Type B pancreatic cell (in vitro differentiated cells): ENCODE measurements at regions not wholly inside any gene's neighbourhood (a gene's known extent, or its start where the extent isn't known, plus 50 kb on each side); places are given as distances from the start of the nearest gene placed in this dataset.

Source experiments
- DNase-seq: peaks from one replicate; pipeline ENCODE4 v3.0.0; 2021; ENCODE audit warnings: mixed read lengths; ENCODE audit not compliant: unreplicated experiment; ENCODE audit errors: extremely low spot score
- H3K27ac Mint-ChIP-seq: 2 replicates; pipeline ENCODE4 v1.8.0; 2021; ENCODE audit warnings: mild to moderate bottlenecking, mixed read lengths
- H3K27me3 Mint-ChIP-seq: 2 replicates; pipeline ENCODE4 v1.8.0; 2021; ENCODE audit warnings: mixed read lengths
- H3K36me3 Mint-ChIP-seq: 2 replicates; pipeline ENCODE4 v1.8.0; 2021; ENCODE audit warnings: mixed read lengths
- H3K4me1 Mint-ChIP-seq: one replicate; pipeline ENCODE4 v1.8.0; 2021; ENCODE audit warnings: mixed read lengths; ENCODE audit not compliant: unreplicated experiment
- H3K4me3 Mint-ChIP-seq: 2 replicates; pipeline ENCODE4 v1.8.0; 2021; ENCODE audit warnings: mild to moderate bottlenecking, mixed read lengths
- H3K9me3 Mint-ChIP-seq: 2 replicates; pipeline ENCODE4 v1.8.0; 2021; ENCODE audit warnings: mixed read lengths
- CTCF ChIP-seq: fragments of 200-600 bp; sonication (generic); conservative IDR thresholded peaks from 2 replicates; pipeline ENCODE4 v1.5.0; 2021; ENCODE audit warnings: antibody characterized with exemption, mild to moderate bottlenecking

DNA sequence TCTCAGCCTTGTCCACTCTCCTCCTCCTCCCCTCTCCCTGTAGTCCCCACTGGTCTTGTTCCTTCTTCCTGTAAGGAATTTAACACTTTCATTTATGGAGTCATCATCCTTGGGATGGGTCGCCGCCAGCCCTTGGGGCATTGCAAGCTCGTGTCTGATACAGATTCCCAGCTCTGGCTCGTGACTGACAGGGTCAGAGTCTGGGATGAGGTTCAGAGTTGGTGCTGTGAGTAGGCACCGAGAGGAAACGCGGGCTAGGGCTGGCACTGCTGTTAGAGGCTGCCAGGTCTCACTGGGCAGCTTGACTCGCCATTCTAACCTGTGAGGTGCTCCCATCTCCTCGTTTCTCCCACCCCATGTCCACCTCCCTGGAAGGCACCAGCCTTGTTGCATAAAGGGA lies 407.0 kb downstream of the SOX9 start:
- H3K4me3 Mint-ChIP-seq, result peak overlapping the region; percentile 37
- peaks cover 55% of the 10 kb centered on the region for H3K4me1 Mint-ChIP-seq
- DNase-seq, result no peak
- H3K9me3 Mint-ChIP-seq, result no peaks in the 10 kb centered on the region
- no peaks in the 10 kb centered on the region for H3K27me3 Mint-ChIP-seq
- peaks cover 8% of the 10 kb centered on the region for H3K36me3 Mint-ChIP-seq
- TF ChIP-seq CTCF, result no peak
- H3K27ac Mint-ChIP-seq, result peak overlapping the region; percentile 28

- Mint-ChIP-seq H3K36me3 (peaks cover 8% of the 10 kb centered on the region), H3K4me3 (no peak overlapping the region), H3K9me3 (no peaks in the 10 kb centered on the region), H3K27ac (no peak overlapping the region), H3K4me1 (peaks cover 50% of the 10 kb centered on the region), H3K27me3 (no peaks in the 10 kb centered on the region)
- no peak for DNase-seq
- no peak for TF ChIP-seq CTCF
These were observed 407.9 kb downstream of the SOX9 start for GRCh38 chr17:72528683-72529082.

DNA sequence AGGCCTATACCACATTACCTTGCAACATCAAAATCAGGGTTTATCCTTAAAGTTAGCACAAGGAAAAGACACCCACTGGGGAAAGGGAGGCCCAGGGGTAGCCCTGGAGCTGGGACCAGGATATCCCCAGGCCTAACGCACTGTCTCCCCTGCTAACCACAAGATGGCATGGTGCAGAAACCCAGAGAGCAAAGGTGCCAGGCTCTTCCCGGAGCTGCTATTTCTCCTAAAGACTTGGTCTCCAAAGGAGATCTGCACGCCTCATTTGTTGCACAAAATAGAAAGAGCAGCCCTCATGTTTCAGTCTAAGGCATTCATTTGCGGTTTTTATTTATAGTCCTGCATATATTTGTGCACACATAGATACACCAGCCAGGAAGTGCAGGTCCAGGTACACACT lies 408.6 kb downstream of the SOX9 start:
- peaks cover under 1% of the 10 kb centered on the region for H3K9me3 Mint-ChIP-seq

DNA sequence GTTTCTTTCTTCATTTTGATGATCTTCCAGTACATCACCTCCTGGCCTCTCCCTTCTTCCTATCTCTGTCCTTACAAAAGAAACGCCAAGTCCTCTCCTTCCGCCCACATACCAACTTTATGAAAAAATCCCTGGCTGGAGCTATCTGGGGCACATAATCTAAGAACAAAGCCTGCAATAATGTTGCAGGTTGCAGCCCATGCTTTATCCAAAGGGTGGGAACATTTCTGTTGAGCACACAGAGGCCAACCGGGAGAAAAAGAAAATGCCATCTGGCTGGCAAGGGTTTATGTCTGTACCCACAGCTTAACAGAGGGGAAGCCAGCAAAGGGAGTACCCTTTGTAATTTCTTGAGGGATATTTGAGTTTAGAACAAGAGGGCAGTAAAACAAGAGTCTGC lies 409.6 kb downstream of the SOX9 start:
- H3K4me3 Mint-ChIP-seq, result peak overlapping the region; percentile 4
- H3K9me3 Mint-ChIP-seq, result peaks cover 5% of the 10 kb centered on the region
- no peak overlapping the region for H3K27ac Mint-ChIP-seq
- H3K36me3 Mint-ChIP-seq, result peaks cover 13% of the 10 kb centered on the region
- peaks cover 41% of the 10 kb centered on the region for H3K4me1 Mint-ChIP-seq
- H3K27me3 Mint-ChIP-seq, result no peaks in the 10 kb centered on the region
- no peak for DNase-seq
- no peak for TF ChIP-seq CTCF

More for the DNA sequence above, 408.6 kb downstream of the SOX9 start:
- no peaks in the 10 kb centered on the region for H3K27me3 Mint-ChIP-seq
- no peak for DNase-seq
- H3K4me1 Mint-ChIP-seq, result peaks cover 47% of the 10 kb centered on the region
- peaks cover 8% of the 10 kb centered on the region for H3K36me3 Mint-ChIP-seq
- no peak overlapping the region for H3K4me3 Mint-ChIP-seq
- TF ChIP-seq CTCF, result peak; percentile 31
- peak overlapping the region; percentile 61 for H3K27ac Mint-ChIP-seq

DNA sequence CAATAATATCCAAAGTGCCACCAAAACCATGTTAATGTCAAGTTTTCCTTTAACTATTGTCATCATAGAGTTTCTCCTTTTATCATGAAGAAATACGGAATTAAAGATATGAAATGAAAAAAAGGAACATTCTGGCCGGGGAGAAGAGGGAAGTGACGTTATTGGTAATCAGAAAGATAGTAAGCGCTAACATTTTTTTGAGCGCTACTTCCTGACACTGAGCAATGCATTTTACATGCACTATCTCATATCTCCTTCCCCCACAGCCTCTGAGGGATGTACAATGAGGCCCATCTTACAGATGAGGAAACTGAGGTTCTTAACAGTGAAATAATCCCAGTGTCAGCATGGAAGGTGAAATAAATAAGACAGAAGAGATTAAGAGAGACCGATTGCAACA lies 410.9 kb downstream of the SOX9 start:
- no peak for DNase-seq
- H3K4me3 Mint-ChIP-seq, result no peak overlapping the region
- H3K9me3 Mint-ChIP-seq, result peaks cover 5% of the 10 kb centered on the region
- H3K27me3 Mint-ChIP-seq, result no peaks in the 10 kb centered on the region
- peaks cover 43% of the 10 kb centered on the region for H3K4me1 Mint-ChIP-seq
- no peak for TF ChIP-seq CTCF
- peaks cover 23% of the 10 kb centered on the region for H3K36me3 Mint-ChIP-seq
- H3K27ac Mint-ChIP-seq, result no peak overlapping the region

DNA sequence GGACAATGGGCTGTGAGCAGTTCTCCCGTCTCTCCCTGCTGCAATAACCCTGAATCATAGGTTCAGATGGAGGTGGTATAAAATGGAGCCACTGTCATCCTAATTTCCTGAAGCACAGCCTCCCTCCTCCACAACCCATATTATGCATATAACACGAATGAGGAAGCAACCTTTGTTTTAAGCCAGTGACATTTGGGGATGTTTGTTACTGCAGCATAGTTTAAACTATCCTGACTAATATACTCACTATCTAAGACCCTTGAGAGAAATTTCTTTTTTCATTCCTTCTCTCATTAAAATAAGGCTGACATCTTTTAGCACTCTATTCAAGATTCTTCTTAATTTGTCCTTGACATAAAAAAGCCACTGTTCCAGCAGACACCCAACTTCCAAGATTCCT lies 413.4 kb downstream of the SOX9 start:
- H3K27ac Mint-ChIP-seq, result no peak overlapping the region
- no peaks in the 10 kb centered on the region for H3K27me3 Mint-ChIP-seq
- DNase-seq, result no peak
- peaks cover 55% of the 10 kb centered on the region for H3K4me1 Mint-ChIP-seq
- H3K36me3 Mint-ChIP-seq, result peaks cover 25% of the 10 kb centered on the region
- H3K9me3 Mint-ChIP-seq, result peaks cover 5% of the 10 kb centered on the region
- TF ChIP-seq CTCF, result no peak
- H3K4me3 Mint-ChIP-seq, result no peak overlapping the region
